Small intestine (tissue), 7 donors: ENCODE measurements at regions not wholly inside any gene's neighbourhood (a gene's known extent, or its start where the extent isn't known, plus 50 kb on each side); places are given as distances from the start of the nearest gene placed in this dataset.
A peak's percentile ranks its signal among the peaks of the same experiment; 100 is the strongest.

Experiments
- DNase-seq, 2 donors: peaks; one replicate each; pipeline versions ENCODE4 v3.0.0 to v3.0.0-alpha.2; 2013
- FAIRE-seq: peaks from 2 replicates; lab custom pipeline; 2012; peaks lifted over from hg19 to GRCh38; lab: Jason Lieb, UNC
- H3K27ac ChIP-seq, 3 donors: one replicate each; pipeline ENCODE4 v1.5.1; 2013; ENCODE audit warnings: low read length in 2 of 3, mild to moderate bottlenecking in 2 of 3, control low read depth in 1 of 3, inconsistent platforms in 1 of 3, low read depth in 1 of 3, moderate library complexity in 1 of 3
- H3K27me3 ChIP-seq, 3 donors: one replicate each; pipeline ENCODE4 v1.6.1; 2013; ENCODE audit warnings: low read length in 3 of 3, inconsistent platforms in 1 of 3; ENCODE audit not compliant: control insufficient read depth in 3 of 3, insufficient read depth in 3 of 3
- H3K36me3 ChIP-seq, 3 donors: one replicate each; pipeline ENCODE4 v1.6.1; 2013; ENCODE audit warnings: low read length in 3 of 3, inconsistent platforms in 1 of 3, low read depth in 1 of 3, mild to moderate bottlenecking in 1 of 3, moderate library complexity in 1 of 3; ENCODE audit not compliant: control insufficient read depth in 3 of 3, insufficient read depth in 2 of 3
- H3K4me1 ChIP-seq, 3 donors: one replicate each; pipeline ENCODE4 v1.6.1; 2013; ENCODE audit warnings: low read length in 2 of 3, inconsistent platforms in 1 of 3, low read depth in 1 of 3, mild to moderate bottlenecking in 1 of 3, moderate library complexity in 1 of 3; ENCODE audit not compliant: control insufficient read depth in 3 of 3, insufficient read depth in 2 of 3
- H3K4me3 ChIP-seq, 3 donors: one replicate each; pipeline ENCODE4 v1.5.1; 2013; ENCODE audit warnings: low read length in 3 of 3, control low read depth in 1 of 3, inconsistent platforms in 1 of 3, low read depth in 1 of 3, mild to moderate bottlenecking in 1 of 3, moderate library complexity in 1 of 3
- H3K9me3 ChIP-seq, 2 donors: one replicate each; pipeline ENCODE4 v1.6.1; 2013; ENCODE audit warnings: low read depth in 1 of 2, low read length in 1 of 2; ENCODE audit not compliant: control insufficient read depth in 2 of 2, insufficient read depth in 1 of 2
- WGBS, 3 donors: extraction: QIAGEN DNeasy Blood & Tissue Kit; methylation state at CpG; one replicate each; pipeline ENCODE4 v1.1.7; 2013; 5-methylcytosine and 5-hydroxymethylcytosine counted together
- donor health status: healthy with polysubstance abuse.
- donor health status: control.
- donor health status: control.
- donor health status: Bipolar disorder and iron deficiency.
- donor health status: healthy.

DNA sequence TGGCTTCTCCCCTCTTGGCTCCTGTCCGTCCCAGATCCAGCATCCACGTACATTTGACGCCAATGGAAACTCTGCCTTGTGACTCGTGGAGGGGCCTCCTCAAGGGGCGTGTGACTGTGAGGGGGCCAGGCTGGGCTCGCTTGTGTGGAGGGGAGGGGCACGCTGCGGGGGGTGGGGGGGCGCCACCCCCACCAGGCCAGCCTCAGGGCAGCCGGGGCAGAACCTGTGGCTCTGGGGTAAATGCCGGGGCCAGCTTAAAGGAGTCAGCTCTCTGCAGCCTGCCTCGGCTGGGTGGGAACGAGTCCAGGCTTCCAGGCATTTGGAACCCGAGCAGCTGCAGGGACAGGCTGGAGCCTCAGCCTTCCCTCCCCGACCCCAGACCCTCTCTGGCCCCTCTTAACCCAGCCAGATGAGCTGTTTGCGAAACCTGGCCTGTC, 94.1 kb downstream of the SIK1 start:
- no peaks in the 10 kb centered on the region for H3K27me3 ChIP-seq
- WGBS, 3 donors: 43 to 52% (median 46%) methylated on average over 15 to 16 of the region's 16 CpGs
- DNase-seq (no peak), FAIRE-seq (no peak)
- no peaks in the 10 kb centered on the region for H3K36me3 ChIP-seq
- peak overlapping the region in 2 of 3 donors; percentile 65 to 73 for H3K27ac ChIP-seq
- peaks cover 0 to 40% (median 0%) of the 10 kb centered on the region in 3 donors for H3K4me1 ChIP-seq
- no peaks in the 10 kb centered on the region for H3K9me3 ChIP-seq
- no peak overlapping the region for H3K4me3 ChIP-seq

DNA sequence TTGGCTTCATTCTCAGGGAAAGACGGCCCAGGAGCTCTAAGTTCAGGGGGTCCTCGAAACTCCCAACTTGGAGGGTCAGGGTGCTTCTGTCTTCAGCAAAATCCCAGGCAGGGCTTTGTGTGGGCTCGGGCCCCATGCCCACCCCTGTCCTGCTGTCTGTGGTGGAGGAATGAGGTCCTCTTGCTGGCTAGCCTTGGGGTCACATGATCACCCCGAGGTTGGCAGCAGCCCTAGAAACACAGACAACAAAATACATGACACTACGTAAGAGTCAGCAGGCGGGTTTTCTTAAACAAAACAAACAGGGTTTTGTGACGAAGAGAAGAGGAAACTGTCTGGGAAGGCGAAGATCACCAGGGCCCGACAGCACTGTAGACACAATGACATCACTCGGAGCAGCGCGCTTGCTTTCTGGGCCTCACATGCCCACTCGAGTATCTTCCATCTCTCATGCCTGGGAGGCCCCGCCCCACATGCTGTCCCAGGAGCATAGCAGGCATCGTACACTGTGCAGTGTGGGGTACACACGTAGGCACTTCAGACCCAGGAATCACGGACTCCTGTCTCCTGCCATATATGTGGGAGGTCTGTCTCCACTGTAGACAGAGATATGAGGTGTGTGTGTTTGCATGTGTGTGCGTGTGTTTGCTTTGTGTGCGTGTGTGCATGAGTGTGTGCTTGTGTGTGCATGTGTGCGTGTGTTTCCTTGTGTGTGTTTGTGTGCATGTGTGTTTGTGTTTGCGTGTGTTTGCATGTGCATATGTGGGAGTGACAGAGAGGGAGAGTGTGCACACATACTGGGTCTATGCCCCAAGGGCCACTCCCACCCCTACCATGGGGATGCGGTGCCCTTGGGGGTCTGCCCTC, 94.7 kb downstream of the SIK1 start:
- FAIRE-seq (no peak), DNase-seq (peak in 1 of 2 donors; percentile 54)
- Histone ChIP-seq H3K9me3 (no peaks in the 10 kb centered on the region), H3K36me3 (no peaks in the 10 kb centered on the region), H3K4me1 (peaks cover 0 to 40% (median 0%) of the 10 kb centered on the region in 3 donors), H3K27ac (peak overlapping the region in 2 of 3 donors; percentile 34 to 73), H3K4me3 (no peak overlapping the region), H3K27me3 (no peaks in the 10 kb centered on the region)
- WGBS, 3 donors: 66 to 80% (median 77%) methylated on average over 22 of the region's 22 CpGs

DNA sequence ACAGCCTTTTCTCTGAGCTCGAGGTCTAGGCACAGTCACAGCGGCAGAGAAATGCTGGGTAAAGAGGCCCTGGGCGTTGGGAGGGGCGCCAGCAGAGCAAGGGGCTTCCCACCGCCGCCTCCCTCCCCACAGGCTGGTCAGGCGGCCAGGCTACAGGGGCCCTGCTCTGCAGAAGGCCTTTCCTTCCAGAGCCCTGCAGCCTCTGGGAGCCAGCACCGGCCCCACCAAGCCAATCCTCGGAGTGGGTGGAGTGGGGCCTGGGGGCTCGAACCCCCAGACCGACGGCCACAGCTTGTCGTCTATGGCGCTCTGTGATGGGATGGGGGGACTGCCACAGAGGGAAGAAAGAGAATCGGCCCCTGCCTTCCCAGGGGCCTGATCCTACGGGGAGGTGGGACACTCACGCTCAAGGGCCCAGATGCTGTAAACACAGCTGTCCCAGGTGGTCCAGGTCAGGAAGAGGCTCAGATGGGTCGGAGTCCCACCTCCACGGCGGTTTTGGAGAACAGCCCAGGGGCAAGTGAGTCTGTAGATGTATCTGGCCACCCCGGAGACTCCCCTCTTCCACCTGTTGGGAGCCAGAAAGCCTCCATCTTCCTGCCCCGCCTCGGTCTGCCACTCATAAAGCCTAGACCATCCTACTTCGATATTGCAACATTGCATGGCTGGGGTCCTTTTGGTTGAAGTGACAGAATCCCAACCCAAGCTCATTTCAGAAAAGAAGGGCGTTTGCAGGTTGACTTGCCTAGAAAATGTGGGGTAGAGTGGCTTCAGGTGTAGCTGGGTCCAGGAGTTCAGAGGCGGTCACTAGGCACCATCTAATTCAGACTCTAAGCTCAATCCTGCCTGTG, 95.6 kb downstream of the SIK1 start:
- H3K36me3 ChIP-seq: no peaks in the 10 kb centered on the region
- WGBS, 3 donors: 81 to 85% (median 81%) methylated on average over 25 to 26 of the region's 26 CpGs
- DNase-seq (no peak), FAIRE-seq (no peak)
- H3K4me3 ChIP-seq: no peak overlapping the region
- H3K9me3 ChIP-seq: no peaks in the 10 kb centered on the region
- H3K27me3 ChIP-seq: no peaks in the 10 kb centered on the region
- peak overlapping the region in 1 of 3 donors; percentile 43 for H3K27ac ChIP-seq
- H3K4me1 ChIP-seq: peaks cover 0 to 46% (median 0%) of the 10 kb centered on the region in 3 donors

DNA sequence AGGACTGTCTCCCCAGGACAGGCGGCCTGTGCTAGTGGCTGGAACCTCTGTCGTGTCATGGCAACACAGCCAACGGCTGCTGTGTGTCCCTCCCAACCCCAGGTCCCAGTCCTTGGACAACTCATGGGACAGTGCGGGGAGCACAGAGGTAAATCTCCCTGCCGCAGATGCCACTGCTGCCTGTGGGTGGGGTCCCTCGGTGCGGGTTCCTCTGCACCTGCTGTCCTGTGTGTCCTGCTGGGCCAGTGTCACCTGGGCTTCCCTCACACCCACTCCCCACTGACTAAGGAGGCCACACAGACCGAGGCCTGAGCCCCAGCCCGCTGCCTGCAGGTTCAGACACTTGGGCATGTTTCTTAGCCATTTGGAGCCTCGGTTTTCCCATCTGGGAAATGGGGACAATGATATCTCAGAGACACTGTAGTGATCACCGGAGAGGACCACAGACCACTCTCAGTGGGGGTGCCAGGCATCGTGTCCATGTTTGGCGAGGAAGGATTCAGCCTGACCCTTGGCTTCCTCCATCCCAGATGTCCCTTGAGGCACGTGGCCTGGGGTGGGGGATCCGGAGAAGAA, 96.5 kb downstream of the SIK1 start:
- FAIRE-seq: no peak
- 73 to 86% (median 76%) methylated on average over 15 of the region's 15 CpGs for WGBS, 3 donors
- Histone ChIP-seq H3K27ac (no peak overlapping the region), H3K4me3 (no peak overlapping the region), H3K4me1 (peaks cover 0 to 47% (median 0%) of the 10 kb centered on the region in 3 donors), H3K36me3 (no peaks in the 10 kb centered on the region), H3K9me3 (no peaks in the 10 kb centered on the region), H3K27me3 (no peaks in the 10 kb centered on the region)
- no peak for DNase-seq

DNA sequence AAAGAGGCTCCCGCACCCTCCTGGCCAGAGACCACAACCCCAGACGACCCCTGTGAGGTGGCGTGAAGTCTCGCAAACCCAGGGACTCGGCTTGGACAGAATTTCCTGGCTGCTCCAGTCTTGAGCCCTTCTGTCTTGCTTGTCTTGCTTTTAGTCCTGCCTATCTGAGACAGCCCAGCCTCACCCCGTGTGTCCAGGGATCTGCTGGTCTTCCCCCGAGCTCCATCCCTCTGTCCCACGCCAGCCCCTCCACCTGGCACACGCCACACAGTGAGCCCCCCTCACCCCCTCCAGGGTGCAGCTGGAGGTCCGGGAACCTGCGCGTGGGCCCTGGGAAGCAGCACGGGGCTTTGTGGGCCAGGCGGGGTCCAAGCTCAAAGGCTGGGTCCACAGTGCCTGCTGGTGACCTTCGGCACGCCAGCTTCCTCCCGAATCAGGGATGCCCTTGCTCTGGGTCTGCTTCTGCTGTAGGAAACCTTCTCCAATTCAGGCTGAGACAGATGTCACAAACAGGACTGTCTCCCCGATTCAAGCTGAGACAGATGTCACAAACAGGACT, 97.1 kb downstream of the SIK1 start:
- DNase-seq: no peak

DNA sequence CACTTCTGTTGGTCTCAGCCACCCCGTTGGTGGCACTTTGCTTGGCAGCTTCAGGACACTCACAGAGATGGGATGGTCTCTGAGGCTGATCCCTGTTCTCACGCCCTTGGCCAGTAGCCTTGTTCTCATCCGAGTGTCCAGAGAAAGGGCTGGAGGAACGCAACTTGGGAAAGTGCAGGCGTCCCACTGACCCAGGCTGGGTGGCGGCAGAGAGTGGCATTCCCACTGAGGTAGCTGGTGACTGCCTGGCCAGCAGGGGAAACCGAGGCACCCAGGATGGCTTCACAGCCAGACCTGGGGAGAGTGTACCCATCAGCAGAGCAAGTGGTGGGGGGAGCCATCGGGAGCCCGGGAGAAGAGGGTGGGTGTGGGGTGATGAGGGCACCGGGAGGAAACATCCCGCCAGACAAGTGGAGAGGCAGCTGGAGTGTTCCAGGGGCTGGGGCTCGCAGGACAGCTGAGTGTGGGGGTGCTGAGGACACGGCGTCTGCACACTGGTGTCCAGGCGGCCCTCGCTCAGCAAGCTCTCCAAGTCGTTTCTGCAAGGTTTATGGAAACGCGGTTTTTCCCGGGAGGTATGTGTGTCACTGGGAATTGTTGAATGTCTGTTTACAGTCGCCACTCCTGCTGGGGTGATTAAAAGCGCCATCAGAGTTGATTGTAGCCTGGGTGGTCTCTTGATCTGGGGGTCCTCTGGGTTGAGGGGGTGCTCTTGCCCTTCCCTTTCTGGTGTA, 97.8 kb downstream of the SIK1 start:
- Histone ChIP-seq H3K27ac (no peak overlapping the region), H3K27me3 (no peaks in the 10 kb centered on the region), H3K4me3 (no peak overlapping the region), H3K36me3 (no peaks in the 10 kb centered on the region), H3K9me3 (no peaks in the 10 kb centered on the region), H3K4me1 (peaks cover 0 to 42% (median 0%) of the 10 kb centered on the region in 3 donors)
- no peak for FAIRE-seq
- WGBS, 3 donors: 75 to 77% (median 75%) methylated on average over 22 of the region's 22 CpGs
- DNase-seq: no peak

More for the DNA sequence above, 97.1 kb downstream of the SIK1 start:
- H3K4me1 ChIP-seq: peaks cover 0 to 47% (median 0%) of the 10 kb centered on the region in 3 donors
- H3K27ac ChIP-seq: no peak overlapping the region
- no peak overlapping the region for H3K4me3 ChIP-seq
- WGBS, 3 donors: 37 to 74% (median 51%) methylated on average over 18 of the region's 18 CpGs
- no peaks in the 10 kb centered on the region for H3K9me3 ChIP-seq
- H3K27me3 ChIP-seq: no peaks in the 10 kb centered on the region
- no peak for FAIRE-seq
- H3K36me3 ChIP-seq: no peaks in the 10 kb centered on the region

DNA sequence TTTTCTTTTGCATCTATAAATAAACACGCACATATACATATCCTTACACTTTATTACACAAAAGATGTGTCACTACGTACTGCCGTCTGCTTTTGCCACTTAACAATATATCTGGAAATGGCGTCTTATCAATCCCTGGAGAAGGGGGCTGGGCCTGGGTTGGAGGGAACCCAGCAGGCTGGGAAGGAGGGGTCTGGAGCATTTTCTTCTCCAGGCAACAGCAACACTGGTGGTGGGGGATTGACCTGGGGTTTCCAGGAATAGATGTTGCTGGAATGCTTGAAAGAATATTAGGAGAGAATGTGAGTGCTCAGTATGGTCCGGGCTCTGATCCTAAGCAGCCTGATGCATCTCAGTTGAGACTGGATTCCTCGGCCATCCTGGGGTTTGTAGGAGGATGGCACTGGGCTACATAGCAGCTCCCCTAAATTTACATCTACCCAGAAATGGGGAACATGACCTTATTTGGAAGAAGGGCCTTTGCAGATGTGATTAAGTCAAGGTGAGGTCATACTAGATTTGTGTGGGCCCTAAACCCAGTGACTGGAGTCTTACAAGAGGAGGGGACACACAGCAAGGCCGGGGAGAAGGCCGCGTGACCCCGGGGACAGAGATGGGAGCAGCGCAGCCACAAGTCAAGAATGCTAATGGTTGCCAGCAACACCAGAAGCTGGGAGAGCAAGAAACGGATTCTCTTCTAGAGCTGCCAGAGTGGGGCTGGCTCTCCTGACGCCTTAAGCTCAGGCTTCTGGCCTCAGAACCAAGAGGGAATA, 98.6 kb downstream of the SIK1 start:
- Histone ChIP-seq H3K27me3 (no peaks in the 10 kb centered on the region), H3K27ac (no peak overlapping the region), H3K4me3 (no peak overlapping the region), H3K36me3 (no peaks in the 10 kb centered on the region), H3K9me3 (no peaks in the 10 kb centered on the region), H3K4me1 (peaks cover 0 to 34% (median 0%) of the 10 kb centered on the region in 3 donors)
- DNase-seq (no peak), FAIRE-seq (no peak)
- 84 to 88% (median 86%) methylated on average over 13 of the region's 13 CpGs for WGBS, 3 donors
